ENCODE measurements at regions not wholly inside any gene's neighbourhood (a gene's known extent, or its start where the extent isn't known, plus 50 kb on each side); places are given as distances from the start of the nearest gene placed in this dataset.

DNA sequence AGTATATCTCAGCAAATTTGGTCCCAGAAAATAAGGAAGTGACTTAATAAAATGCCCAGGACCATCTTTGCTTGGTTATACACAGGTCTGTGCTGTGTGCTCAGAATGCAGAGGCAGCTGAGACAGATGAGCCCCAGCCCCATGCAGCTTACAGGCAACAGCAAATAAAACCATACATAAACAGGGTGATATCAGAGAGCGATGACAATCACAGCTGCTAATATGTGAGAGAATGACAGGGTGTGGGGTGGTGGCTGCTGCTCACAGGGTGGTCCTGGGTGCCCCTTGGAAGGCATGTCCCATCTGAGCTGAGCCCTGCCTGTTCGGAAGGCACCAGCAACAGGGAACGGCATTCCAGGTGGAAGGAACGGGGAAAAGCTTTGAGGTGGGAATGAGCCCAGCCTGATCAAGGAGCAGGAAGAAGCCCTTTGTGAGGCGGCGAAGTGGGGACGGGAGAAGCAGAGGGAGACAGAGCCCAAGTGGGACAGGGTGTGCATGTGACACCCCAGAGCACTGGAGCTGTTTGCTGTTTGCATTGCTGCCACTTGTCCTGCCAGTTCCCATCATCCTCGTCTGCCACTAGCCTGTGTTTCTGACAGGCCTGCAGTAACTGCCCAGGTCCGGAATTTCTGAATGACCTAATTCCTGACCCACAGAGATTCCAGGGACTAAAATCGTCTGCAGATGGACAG is 150.5 kb downstream of the KATNIP start:
- no peak for TF ChIP-seq POLR2A (IDR thresholded peaks at IDR 0.05)
- TF ChIP-seq, protein P1, sequence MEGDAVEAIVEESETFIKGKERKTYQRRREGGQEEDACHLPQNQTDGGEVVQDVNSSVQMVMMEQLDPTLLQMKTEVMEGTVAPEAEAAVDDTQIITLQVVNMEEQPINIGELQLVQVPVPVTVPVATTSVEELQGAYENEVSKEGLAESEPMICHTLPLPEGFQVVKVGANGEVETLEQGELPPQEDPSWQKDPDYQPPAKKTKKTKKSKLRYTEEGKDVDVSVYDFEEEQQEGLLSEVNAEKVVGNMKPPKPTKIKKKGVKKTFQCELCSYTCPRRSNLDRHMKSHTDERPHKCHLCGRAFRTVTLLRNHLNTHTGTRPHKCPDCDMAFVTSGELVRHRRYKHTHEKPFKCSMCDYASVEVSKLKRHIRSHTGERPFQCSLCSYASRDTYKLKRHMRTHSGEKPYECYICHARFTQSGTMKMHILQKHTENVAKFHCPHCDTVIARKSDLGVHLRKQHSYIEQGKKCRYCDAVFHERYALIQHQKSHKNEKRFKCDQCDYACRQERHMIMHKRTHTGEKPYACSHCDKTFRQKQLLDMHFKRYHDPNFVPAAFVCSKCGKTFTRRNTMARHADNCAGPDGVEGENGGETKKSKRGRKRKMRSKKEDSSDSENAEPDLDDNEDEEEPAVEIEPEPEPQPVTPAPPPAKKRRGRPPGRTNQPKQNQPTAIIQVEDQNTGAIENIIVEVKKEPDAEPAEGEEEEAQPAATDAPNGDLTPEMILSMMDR (IDR thresholded peaks at IDR 0.05 in 4 of 5, conservative IDR thresholded peaks at IDR 0.05 in 1 of 5), result no peak
- in situ Hi-C loops (cut with MboI; ENCODE audit: low sequenced_read_pairs in 4 of 4) (no loop called here), intact Hi-C loops (cut with DNase I; ENCODE audit: low total_unique reads) (no loop called here)
- DNase-seq, result no peak
- ATAC-seq, result no peak
- Histone ChIP-seq H3K4me3 (no peak overlapping the region), H3K27ac (no peak overlapping the region), H3K9me3 (no peaks in the 10 kb centered on the region), H3K27me3 (no peaks in the 10 kb centered on the region), H3K36me3 (peaks cover 0 to 4% of the 10 kb centered on the region in 2 donors), H3K4me1 (no peaks in the 10 kb centered on the region)

DNA sequence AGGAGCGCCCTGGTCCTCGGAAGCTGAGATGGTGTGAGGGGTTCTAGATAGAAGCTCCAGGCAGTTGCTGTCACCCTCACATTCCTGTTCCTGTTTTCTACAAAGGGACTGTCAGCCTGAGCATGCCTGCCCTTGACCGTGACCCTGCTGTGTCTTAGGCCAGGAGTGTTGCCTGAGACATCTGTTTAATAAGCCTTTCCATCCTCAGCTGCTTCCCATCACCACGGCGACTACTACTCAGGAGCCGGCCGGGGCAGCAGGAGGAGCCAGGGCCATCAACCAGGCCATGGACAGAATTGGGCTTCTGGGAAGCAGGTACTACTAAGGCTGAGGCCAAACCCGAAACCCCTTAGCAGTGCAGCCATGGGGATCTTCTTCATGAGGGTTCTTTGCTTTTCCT is 151.4 kb downstream of the KATNIP start:
- H3K9me3 ChIP-seq, result no peaks in the 10 kb centered on the region
- ATAC-seq, result no peak
- H3K36me3 ChIP-seq, result peaks cover 0 to 4% of the 10 kb centered on the region in 2 donors
- TF ChIP-seq POLR2A (IDR thresholded peaks at IDR 0.05), result no peak
- TF ChIP-seq, protein P1 (IDR thresholded peaks at IDR 0.05 in 4 of 5, conservative IDR thresholded peaks at IDR 0.05 in 1 of 5), result no peak
- H3K4me1 ChIP-seq, result no peaks in the 10 kb centered on the region
- H3K4me3 ChIP-seq, result no peak overlapping the region
- H3K27me3 ChIP-seq, result no peaks in the 10 kb centered on the region
- in situ Hi-C loops (cut with MboI; ENCODE audit: low sequenced_read_pairs in 4 of 4), result no loop called here
- intact Hi-C loops (cut with DNase I; ENCODE audit: low total_unique reads), result no loop called here
- no peak for DNase-seq
- H3K27ac ChIP-seq, result no peak overlapping the region

DNA sequence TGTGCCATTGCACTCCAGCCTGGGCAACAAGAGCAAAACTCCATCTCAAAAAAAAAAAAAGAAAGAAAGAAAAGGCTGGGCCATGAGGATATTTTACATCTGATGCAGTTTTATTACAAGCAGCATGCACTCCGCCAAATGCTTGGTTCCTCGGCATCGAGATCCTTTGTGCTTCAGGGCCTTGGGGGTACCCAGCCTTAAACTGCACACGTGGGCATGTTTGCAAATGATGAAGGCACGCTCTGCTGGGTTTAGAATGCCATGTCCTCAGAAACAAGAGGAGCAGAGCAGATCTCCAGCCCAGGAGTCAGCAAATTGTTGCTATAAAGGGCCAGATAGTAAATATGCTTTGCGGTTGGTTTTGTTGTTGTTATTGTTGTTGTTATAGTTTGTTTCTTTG is 153.2 kb downstream of the KATNIP start:
- H3K36me3 ChIP-seq, result peaks cover 0 to 4% of the 10 kb centered on the region in 2 donors
- H3K4me1 ChIP-seq, result no peaks in the 10 kb centered on the region
- no peaks in the 10 kb centered on the region for H3K9me3 ChIP-seq
- no peak for ATAC-seq
- H3K27me3 ChIP-seq, result no peaks in the 10 kb centered on the region
- H3K27ac ChIP-seq, result no peak overlapping the region
- TF ChIP-seq POLR2A (IDR thresholded peaks at IDR 0.05), result no peak
- TF ChIP-seq, protein P1 (IDR thresholded peaks at IDR 0.05 in 4 of 5, conservative IDR thresholded peaks at IDR 0.05 in 1 of 5), result no peak
- intact Hi-C loops (cut with DNase I; ENCODE audit: low total_unique reads), result no loop called here
- no peak overlapping the region for H3K4me3 ChIP-seq
- in situ Hi-C loops (cut with MboI; ENCODE audit: low sequenced_read_pairs in 4 of 4), result no loop called here
- DNase-seq, result no peak

DNA sequence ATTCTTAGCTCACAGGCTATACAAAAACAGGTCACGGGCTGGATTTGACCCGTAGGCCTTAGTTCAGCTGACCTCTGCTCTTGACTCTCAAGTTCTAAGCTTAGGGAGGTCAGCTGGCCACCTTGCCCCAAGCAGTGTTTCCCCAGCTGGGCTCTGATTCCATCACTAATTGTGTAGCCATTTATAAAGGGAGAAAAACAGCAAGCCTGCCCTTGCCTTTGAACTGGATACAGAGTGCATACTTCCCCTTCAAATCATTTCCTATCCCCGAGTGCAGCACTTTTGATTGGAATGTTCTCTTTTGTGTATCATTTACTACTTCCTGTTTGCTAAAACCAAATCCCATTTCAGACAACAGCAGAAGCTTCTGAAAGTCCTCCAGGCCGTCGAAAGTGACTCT is 153.6 kb downstream of the KATNIP start:
- H3K36me3 ChIP-seq, result peaks cover 0 to 6% of the 10 kb centered on the region in 2 donors
- TF ChIP-seq, protein P1 (IDR thresholded peaks at IDR 0.05 in 4 of 5, conservative IDR thresholded peaks at IDR 0.05 in 1 of 5), result no peak
- TF ChIP-seq POLR2A (IDR thresholded peaks at IDR 0.05), result no peak

DNA sequence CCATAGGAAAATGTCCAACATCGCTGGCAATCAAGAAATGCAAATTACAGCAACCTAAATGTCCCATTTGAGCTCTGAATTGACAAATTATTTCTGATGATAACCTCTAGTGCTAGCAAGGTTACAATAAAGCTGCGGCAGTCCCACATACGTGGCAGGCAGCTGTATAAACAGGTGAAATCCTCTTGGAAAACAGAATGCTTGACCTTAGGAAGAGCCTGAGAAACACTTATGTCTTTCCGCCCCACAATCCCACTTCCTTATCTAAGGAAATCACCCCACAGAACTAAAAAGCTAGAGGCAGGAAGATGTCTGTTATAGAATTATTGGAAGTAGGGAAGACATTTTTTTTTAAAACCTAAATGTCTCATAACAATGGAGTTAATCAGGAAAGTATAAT is 154.3 kb downstream of the KATNIP start:
- no peaks in the 10 kb centered on the region for H3K9me3 ChIP-seq
- no peak overlapping the region for H3K4me3 ChIP-seq
- intact Hi-C loops (cut with DNase I; ENCODE audit: low total_unique reads), result no loop called here
- peaks cover 0 to 6% of the 10 kb centered on the region in 2 donors for H3K36me3 ChIP-seq
- in situ Hi-C loops (cut with MboI; ENCODE audit: low sequenced_read_pairs in 4 of 4), result no loop called here
- no peaks in the 10 kb centered on the region for H3K27me3 ChIP-seq
- ATAC-seq (no peak), DNase-seq (no peak)
- no peak overlapping the region for H3K27ac ChIP-seq
- TF ChIP-seq, protein P1 (IDR thresholded peaks at IDR 0.05 in 4 of 5, conservative IDR thresholded peaks at IDR 0.05 in 1 of 5), result no peak
- no peak for TF ChIP-seq POLR2A (IDR thresholded peaks at IDR 0.05)
- H3K4me1 ChIP-seq, result no peaks in the 10 kb centered on the region

More for the DNA sequence above, 153.6 kb downstream of the KATNIP start:
- Histone ChIP-seq H3K9me3 (no peaks in the 10 kb centered on the region), H3K4me3 (no peak overlapping the region), H3K27ac (no peak overlapping the region), H3K27me3 (no peaks in the 10 kb centered on the region), H3K4me1 (no peaks in the 10 kb centered on the region)
- in situ Hi-C loops (cut with MboI; ENCODE audit: low sequenced_read_pairs in 4 of 4) (no loop called here), intact Hi-C loops (cut with DNase I; ENCODE audit: low total_unique reads) (no loop called here)
- ATAC-seq, result no peak
- no peak for DNase-seq

Data from gastrocnemius medialis (tissue), 4 donors.